SJCRH30 (cell line): ENCODE measurements at regions not wholly inside any gene's neighbourhood (a gene's known extent, or its start where the extent isn't known, plus 50 kb on each side); places are given as distances from the start of the nearest gene placed in this dataset.

Source experiments
- DNase-seq, 2 experiments: peaks; one replicate each; pipeline ENCODE4 v3.0.0-alpha.2; 2015 to 2020
- H3K27ac ChIP-seq: fragments of 250-450 bp; sonication (Bioruptor Pico); 2 replicates; pipeline ENCODE4 v1.5.1; 2020; ENCODE audit warnings: mild to moderate bottlenecking, moderate library complexity
- H3K27me3 ChIP-seq: fragments of 250-450 bp; sonication (Bioruptor Pico); 2 replicates; pipeline ENCODE4 v1.5.1; 2020; ENCODE audit warnings: mild to moderate bottlenecking, moderate library complexity
- H3K36me3 ChIP-seq: fragments of 250-450 bp; sonication (Bioruptor Pico); 2 replicates; pipeline ENCODE4 v1.5.1; 2020; ENCODE audit warnings: mild to moderate bottlenecking, moderate library complexity
- H3K4me1 ChIP-seq: fragments of 250-450 bp; sonication (Bioruptor Pico); 2 replicates; pipeline ENCODE4 v1.5.1; 2020; ENCODE audit warnings: mild to moderate bottlenecking, moderate library complexity
- H3K4me3 ChIP-seq: fragments of 250-450 bp; sonication (Bioruptor Pico); 2 replicates; pipeline ENCODE4 v1.5.1; 2020; ENCODE audit warnings: mild to moderate bottlenecking, moderate library complexity
- H3K9me3 ChIP-seq: fragments of 250-450 bp; sonication (Bioruptor Pico); replicated peaks from 2 replicates; pipeline ENCODE4 v1.5.1; 2020; ENCODE audit warnings: mild to moderate bottlenecking, moderate library complexity

DNA sequence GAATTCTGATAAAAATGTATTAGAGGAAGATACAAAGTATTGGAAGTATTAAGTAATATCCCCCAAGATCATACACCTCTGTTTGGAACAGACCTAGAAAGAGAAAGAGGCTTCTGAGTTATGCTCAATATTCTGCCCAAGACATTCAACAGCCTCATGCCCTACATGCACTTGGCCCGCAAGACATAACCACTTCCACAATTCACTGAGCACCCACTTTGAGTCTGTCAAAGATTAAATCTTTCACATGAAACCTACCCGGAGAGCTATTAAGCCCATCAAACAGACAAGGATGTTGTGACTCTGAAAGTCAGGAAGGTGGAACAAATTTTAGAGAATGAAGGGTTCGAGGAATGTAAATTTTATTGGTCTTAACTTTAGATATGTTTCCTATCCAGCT is 344.7 kb upstream of the SYT4 start:
- Histone ChIP-seq H3K4me1 (no peaks in the 10 kb centered on the region), H3K27ac (no peak overlapping the region), H3K9me3 (no peaks in the 10 kb centered on the region), H3K27me3 (no peaks in the 10 kb centered on the region), H3K36me3 (no peaks in the 10 kb centered on the region), H3K4me3 (no peak overlapping the region)
- no peak for DNase-seq

DNA sequence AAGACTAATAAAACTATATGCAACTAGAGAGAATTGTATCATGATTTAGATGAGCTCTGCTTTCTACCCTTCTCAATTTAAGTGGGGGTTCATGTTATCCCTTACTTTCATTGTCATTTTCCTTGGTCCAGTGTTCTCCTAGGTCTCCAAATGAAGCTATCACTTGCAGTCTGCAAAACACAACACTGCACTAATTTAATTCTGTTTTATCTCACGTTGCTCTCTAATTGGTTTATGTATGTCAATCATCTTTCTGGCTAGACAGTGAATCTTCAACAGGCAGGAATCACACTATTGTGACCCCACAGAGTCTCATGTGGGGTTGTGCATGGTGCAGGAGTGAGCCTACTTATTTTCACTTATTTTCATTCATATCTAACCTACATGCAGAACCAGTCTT is 348.3 kb upstream of the SYT4 start:
- DNase-seq: no peak
- Histone ChIP-seq H3K36me3 (no peaks in the 10 kb centered on the region), H3K4me1 (no peaks in the 10 kb centered on the region)

DNA sequence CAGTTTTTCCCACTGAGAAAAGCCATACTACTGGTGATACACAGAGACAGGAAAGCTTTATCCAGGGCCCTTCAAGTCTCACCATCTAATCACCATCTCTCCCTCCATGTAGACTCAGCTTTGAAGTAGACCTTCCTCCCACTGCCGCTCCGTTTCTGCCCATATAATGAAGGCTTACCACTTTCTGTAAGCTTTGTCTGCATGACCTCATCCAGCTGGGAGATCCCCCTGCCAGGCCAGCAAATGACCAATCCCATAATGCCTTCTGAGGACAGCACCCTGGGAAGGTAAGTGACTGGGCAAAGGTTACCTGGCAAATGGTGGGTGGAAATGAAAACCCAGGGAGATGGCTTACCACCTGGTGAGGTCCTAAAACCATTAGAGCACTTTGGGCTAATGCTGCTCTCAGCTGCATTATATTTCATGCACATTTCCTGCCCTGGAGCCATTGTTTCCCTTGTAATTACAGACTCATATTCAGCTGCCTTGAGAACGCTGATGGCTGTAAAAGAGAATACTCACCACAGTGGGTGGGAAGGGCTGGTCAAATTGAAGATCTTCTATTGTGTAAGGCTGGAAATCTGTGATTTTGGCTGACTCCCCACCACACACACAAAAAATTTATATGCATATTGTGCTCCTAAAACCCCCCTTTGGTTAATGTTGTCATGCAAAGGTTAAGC is 350.7 kb upstream of the SYT4 start:
- no peaks in the 10 kb centered on the region for H3K27me3 ChIP-seq
- H3K4me1 ChIP-seq: no peaks in the 10 kb centered on the region
- no peak overlapping the region for H3K27ac ChIP-seq
- no peaks in the 10 kb centered on the region for H3K36me3 ChIP-seq
- no peaks in the 10 kb centered on the region for H3K9me3 ChIP-seq
- DNase-seq: peak in 1 of 2 experiments; percentile 1
- no peak overlapping the region for H3K4me3 ChIP-seq

More for the DNA sequence above, 348.3 kb upstream of the SYT4 start:
- no peak overlapping the region for H3K27ac ChIP-seq
- no peaks in the 10 kb centered on the region for H3K9me3 ChIP-seq
- no peak overlapping the region for H3K4me3 ChIP-seq
- no peaks in the 10 kb centered on the region for H3K27me3 ChIP-seq

DNA sequence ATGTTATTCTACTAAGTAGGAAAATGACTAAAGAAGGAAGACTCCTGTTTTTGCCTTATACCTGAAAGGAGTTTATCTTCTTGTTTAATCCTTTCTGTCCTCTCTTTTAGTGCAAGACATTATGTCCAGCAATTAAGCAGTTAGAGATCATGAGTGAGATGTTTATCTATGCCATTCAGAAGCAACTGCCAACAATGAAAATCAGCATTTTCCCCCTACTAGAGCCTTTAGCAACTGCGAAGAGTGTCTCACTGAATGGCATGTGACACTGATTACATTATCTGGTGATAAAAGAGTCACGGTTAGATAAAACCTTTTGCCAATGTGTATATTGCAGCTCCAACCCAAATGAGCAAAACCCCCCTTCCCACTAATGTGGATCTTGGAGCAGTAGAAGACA is 357.7 kb upstream of the SYT4 start:
- no peaks in the 10 kb centered on the region for H3K27me3 ChIP-seq
- no peak overlapping the region for H3K27ac ChIP-seq
- H3K4me3 ChIP-seq: no peak overlapping the region
- H3K9me3 ChIP-seq: no peaks in the 10 kb centered on the region
- H3K36me3 ChIP-seq: no peaks in the 10 kb centered on the region
- no peaks in the 10 kb centered on the region for H3K4me1 ChIP-seq
- DNase-seq: no peak

DNA sequence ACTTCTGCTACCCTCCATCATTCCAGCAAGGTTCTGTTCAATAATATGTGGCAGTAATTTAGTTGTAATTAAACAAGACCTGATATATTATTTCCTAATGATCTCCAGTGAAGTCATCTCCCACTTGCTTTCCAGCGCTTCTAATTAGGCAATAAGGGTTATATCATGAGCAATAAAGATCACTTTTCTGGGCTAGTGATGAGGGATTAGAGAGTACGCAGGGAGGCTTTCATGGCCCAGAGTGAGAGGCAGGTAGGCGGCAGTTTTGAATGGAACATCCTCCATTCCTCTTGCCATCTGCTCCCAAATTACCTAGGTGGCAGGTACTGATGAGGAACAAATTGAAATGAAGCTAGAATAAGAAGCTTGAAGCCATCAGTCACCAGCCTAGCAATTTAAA is 358.1 kb upstream of the SYT4 start:
- Histone ChIP-seq H3K36me3 (no peaks in the 10 kb centered on the region), H3K4me3 (no peak overlapping the region), H3K9me3 (no peaks in the 10 kb centered on the region), H3K4me1 (no peaks in the 10 kb centered on the region), H3K27me3 (no peaks in the 10 kb centered on the region), H3K27ac (no peak overlapping the region)
- no peak for DNase-seq

DNA sequence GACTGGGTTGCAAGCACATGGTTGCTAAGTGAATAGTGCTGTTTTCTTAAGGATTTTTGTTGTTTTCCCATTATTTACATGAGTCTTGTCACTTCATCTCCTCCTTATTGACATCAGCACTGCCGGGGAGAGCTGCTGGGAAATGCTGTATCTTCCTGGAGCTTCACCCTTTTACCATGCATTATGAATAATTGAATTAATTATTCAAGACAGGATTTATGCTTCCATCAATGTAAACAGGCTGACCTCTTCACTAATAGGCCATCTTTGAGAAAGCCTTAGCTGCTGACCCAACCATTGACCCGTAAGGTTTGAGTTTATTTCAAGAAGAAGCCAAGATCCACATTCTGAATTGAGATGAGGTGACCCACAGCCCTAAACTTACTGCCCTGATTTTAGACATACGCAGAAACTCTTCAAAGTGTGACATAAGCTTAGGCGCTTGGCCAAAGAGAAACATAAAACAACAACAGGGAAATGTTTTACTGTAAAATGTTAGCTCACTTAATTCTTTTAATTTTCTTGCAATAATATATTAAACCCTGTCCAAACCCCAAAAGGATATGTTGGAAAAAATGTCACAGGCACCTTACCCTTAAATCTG is 365.5 kb upstream of the SYT4 start:
- H3K27me3 ChIP-seq: no peaks in the 10 kb centered on the region
- no peaks in the 10 kb centered on the region for H3K9me3 ChIP-seq
- H3K36me3 ChIP-seq: no peaks in the 10 kb centered on the region

DNA sequence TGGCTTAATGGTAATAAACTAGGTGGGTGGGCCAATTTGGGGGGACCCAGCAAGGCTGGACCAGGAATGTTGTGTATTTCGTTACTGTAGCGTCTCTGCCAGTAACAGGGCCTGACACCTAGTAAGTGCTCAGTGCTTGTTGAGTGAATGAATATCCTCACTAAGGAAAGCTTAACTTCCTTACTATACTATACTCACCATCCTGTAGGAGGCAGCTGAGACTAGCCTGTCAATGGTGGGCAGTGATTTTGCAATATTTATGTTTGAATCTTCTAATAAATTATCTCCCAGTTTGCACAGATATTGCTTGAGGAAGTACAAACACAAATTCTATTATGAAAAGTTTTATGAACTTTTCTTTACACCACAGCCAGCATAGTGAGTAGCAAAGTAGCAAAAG is 370.7 kb upstream of the SYT4 start:
- DNase-seq: no peak
- no peak overlapping the region for H3K27ac ChIP-seq

More for the DNA sequence above, 365.5 kb upstream of the SYT4 start:
- Histone ChIP-seq H3K27ac (no peak overlapping the region), H3K4me3 (no peak overlapping the region), H3K4me1 (no peaks in the 10 kb centered on the region)
- no peak for DNase-seq

DNA sequence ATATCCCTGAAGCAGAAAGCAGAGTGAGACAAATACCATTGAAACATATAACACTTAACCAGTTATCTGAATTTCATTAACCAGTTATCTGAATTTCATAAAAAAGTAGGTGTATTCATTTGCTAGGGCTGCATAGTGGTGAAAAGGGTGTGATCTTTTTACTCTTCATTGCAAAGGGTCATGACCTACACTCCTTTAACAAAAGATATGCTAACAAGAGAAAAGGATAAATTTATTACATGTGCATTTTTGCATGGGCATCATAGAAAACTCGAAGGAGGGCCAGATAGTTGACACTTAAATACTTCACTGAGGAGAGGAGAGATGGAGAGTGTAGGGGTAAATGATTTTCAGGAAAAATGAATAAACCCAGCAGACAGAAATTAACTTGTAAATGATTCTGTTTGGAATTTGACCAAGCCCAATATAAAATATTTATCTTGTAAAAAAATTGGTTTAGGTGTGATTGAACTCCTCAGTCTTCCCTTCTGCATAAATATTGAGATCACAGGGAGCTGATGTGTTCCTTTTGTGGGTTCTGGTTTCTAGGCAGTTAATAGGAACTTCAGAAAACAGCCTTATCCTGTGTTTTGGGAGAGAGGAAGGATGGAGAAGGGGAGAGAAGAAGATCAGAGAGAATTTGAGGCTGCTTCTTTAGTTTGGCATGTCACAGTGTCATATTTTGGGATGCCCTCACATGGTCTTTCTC is 372.5 kb upstream of the SYT4 start:
- DNase-seq: no peak
- H3K4me1 ChIP-seq: no peaks in the 10 kb centered on the region
- no peak overlapping the region for H3K4me3 ChIP-seq
- H3K36me3 ChIP-seq: no peaks in the 10 kb centered on the region
- no peaks in the 10 kb centered on the region for H3K27me3 ChIP-seq
- no peaks in the 10 kb centered on the region for H3K9me3 ChIP-seq
- no peak overlapping the region for H3K27ac ChIP-seq

More for the DNA sequence above, 370.7 kb upstream of the SYT4 start:
- H3K27me3 ChIP-seq: no peaks in the 10 kb centered on the region
- H3K4me3 ChIP-seq: no peak overlapping the region
- no peaks in the 10 kb centered on the region for H3K9me3 ChIP-seq
- H3K4me1 ChIP-seq: no peaks in the 10 kb centered on the region
- H3K36me3 ChIP-seq: no peaks in the 10 kb centered on the region

DNA sequence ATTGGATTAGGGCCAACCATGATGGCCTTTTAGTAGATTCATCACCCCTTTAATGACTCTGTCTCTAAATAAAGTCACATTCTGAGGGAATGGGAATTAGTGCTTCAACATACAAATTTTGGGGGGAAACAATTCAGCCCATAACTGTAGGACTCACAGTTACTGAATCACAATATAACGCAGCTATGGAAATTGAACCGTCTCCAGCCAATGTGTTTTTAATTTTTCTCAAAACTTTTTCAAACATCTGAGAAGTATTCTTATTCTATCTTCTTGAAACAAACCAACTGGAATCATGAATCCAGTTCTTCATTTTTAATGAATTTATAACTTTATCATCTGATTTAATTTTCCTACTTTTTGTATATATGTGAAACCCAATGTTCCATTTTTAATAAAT is 373.1 kb upstream of the SYT4 start:
- Histone ChIP-seq H3K27me3 (no peaks in the 10 kb centered on the region), H3K4me3 (no peak overlapping the region), H3K27ac (no peak overlapping the region), H3K9me3 (no peaks in the 10 kb centered on the region), H3K4me1 (no peaks in the 10 kb centered on the region), H3K36me3 (no peaks in the 10 kb centered on the region)
- DNase-seq: no peak

DNA sequence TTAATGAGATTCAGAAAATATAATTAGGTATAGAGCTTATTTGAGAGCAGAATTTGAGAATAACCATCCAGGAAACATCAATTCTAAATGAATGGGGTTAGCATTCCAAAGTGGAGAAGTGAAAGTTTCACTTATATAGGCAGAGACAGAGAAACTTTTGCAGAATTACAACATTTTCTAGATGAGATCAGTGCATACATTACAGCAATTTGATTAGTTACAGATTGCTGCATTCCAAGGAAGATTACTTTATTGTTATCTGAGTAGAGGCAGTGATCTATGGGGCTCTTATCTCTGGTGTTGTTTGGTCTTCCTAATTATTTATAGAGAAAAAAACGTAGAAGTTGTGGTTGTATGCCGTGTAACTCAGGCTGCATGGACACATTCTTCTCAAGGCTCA is 373.8 kb upstream of the SYT4 start:
- no peaks in the 10 kb centered on the region for H3K4me1 ChIP-seq
- no peaks in the 10 kb centered on the region for H3K27me3 ChIP-seq
- DNase-seq: no peak
- no peaks in the 10 kb centered on the region for H3K9me3 ChIP-seq
- H3K27ac ChIP-seq: no peak overlapping the region
- no peaks in the 10 kb centered on the region for H3K36me3 ChIP-seq
- no peak overlapping the region for H3K4me3 ChIP-seq

DNA sequence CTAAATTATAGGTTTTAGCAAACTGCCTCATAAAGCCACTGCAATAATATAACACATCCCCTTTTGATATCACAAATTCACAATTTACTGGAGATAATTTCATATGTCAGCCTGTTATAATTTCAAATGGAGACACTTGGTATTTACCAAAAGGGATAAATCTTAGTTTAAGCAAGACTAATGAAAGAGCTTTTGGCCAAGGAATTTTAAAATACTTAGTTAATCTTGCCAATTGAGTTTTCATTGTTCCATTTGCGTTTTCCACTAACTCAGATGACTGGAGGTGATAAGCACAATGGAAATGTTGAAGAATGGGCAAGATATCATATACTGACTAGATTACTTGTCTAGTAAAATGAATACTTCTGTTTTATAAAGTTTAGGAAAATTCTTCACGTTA is 379.3 kb upstream of the SYT4 start:
- Histone ChIP-seq H3K27me3 (no peaks in the 10 kb centered on the region), H3K9me3 (no peaks in the 10 kb centered on the region), H3K36me3 (no peaks in the 10 kb centered on the region), H3K4me3 (no peak overlapping the region), H3K27ac (no peak overlapping the region), H3K4me1 (no peaks in the 10 kb centered on the region)
- DNase-seq: no peak

DNA sequence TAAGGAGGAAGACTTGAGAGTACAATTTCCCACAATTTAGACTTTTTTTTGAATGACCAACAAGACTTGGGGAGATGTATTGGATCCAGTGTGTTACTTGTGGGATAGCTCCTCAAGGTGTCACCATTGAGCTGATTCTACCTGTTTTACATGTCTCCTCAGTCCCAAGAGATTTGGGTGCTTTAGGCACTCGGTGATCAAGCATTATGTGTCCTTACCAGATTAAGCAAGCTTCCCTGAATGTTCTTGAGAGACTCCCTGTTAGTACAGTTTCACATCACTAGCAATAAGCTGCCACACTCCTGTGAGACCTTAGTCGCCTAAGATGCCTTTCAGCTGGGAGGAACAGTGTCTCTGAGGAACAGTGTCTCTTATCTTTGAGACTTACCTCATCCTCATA is 384.3 kb upstream of the SYT4 start:
- no peaks in the 10 kb centered on the region for H3K27me3 ChIP-seq
- H3K36me3 ChIP-seq: no peaks in the 10 kb centered on the region
- peak; percentile 4 to 22 for DNase-seq
- no peak overlapping the region for H3K4me3 ChIP-seq
- H3K27ac ChIP-seq: no peak overlapping the region
- H3K4me1 ChIP-seq: no peaks in the 10 kb centered on the region; the same call in 1 of the 2 replicates
- no peaks in the 10 kb centered on the region for H3K9me3 ChIP-seq

DNA sequence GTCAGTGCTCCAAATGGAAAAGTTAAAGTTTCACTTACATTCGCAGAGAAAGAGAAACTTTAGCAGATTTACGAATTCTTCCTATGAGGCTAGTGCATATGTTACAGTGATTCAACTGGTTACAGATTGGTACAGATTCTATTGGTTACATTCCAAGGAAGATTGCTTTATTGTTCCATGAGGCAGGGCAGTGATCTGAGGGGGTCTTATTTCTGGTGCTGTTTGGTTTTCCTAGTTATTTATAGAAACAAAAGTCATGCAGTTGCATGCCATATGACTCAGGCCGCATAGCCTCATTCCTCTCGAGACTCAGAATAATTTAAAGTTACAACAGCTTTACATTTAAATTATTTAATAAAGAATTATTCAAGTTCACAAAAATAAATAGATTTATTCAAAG is 385.4 kb upstream of the SYT4 start:
- no peaks in the 10 kb centered on the region; the same call in 1 of the 2 replicates for H3K4me1 ChIP-seq
- no peak overlapping the region for H3K4me3 ChIP-seq
- peak in 1 of 2 experiments; percentile 4 for DNase-seq
- H3K9me3 ChIP-seq: no peaks in the 10 kb centered on the region
- no peak overlapping the region for H3K27ac ChIP-seq
- no peaks in the 10 kb centered on the region for H3K36me3 ChIP-seq
- H3K27me3 ChIP-seq: no peaks in the 10 kb centered on the region

DNA sequence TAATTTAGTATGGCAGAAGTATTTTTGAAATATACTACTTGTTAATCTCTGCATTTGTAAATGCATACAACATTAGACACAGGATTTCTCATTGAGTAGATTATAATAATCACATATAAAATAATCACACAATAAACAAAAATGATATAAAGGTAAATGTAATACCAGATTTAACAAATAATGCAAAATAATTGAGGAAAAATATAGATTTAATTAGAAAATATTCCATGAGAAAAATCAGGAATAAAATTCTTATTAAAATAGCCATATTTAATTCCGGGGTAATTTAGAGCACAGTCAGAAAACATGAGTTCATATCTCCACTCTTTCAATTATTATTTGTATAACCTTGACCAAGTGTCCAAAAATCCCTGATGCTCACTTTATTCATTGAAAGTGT is 385.9 kb upstream of the SYT4 start:
- no peaks in the 10 kb centered on the region for H3K27me3 ChIP-seq
- H3K27ac ChIP-seq: no peak overlapping the region
- H3K4me3 ChIP-seq: no peak overlapping the region
- no peaks in the 10 kb centered on the region; the same call in 1 of the 2 replicates for H3K4me1 ChIP-seq
- H3K36me3 ChIP-seq: no peaks in the 10 kb centered on the region
- H3K9me3 ChIP-seq: no peaks in the 10 kb centered on the region
- no peak for DNase-seq

DNA sequence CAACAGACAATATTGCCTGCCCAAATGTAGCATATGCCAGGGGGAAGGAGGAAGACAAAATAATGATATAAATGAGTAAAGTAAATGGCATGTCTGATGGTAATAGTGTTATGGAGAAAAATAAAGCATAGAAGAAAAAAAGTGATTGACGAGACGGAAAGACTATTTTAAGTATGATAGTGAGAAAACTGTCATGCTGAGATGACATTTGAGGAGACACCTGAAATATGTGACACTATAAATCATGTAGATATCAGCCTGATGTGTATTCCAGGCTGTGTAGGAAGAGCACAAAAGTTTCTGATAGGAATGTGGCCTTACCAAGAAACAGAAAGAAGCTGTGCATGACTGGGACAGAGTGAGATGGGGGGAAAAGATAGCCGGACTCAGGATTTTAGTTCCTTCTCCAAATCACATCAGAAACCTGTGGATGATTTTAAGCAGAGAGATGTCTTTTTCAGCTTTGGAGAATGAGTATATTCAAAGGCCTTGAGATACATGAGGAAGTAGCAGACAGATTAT is 387.3 kb upstream of the SYT4 start:
- no peak for DNase-seq
- no peaks in the 10 kb centered on the region for H3K27me3 ChIP-seq
- no peak overlapping the region for H3K27ac ChIP-seq
- H3K4me1 ChIP-seq: no peaks in the 10 kb centered on the region; the same call in 1 of the 2 replicates
- H3K4me3 ChIP-seq: no peak overlapping the region
- H3K36me3 ChIP-seq: no peaks in the 10 kb centered on the region
- no peaks in the 10 kb centered on the region for H3K9me3 ChIP-seq
